ENCODE measurements at regions not wholly inside any gene's neighbourhood (a gene's known extent, or its start where the extent isn't known, plus 50 kb on each side); places are given as distances from the start of the nearest gene placed in this dataset.

DNA sequence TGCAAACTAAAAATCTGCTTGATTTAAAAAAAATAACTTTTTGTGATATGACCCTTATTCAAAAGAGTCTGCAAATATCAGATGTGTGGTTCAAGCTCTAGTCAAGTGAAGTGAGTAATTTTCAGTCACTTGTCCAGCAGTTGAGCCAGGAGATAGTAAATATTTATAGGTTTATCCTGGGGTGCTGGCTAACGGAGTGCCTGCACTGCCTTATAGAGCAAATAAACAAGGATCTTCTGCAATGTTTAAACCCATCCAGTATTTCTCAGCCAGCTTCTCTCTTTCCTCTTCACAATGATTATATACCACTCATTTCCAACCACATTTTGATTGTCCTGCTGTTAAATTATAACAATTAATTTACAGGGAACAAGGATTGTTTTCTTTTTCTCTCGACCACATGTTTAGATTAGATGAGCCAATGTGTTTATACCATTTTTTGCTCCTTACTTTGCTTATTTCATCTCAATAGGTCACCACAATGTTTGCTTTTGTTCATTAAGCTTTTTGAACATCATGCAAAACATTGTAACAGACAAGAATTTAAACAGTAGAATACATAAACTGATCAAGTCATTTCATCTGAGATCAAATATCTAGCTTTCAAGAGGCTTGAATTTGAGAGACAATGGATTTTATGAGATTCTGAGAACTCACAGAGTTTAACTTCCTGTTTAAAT is 60.3 kb upstream of the GREM2 start:
- no peak for DNase-seq (ENCODE audit: low read depth)

GRCh38 chr1:240667351-240667750 is 55.4 kb upstream of the GREM2 start:
- DNase-seq (ENCODE audit: low read depth), result no peak

- DNase-seq (ENCODE audit: low read depth), result no peak
Observed at GRCh38 chr1:240666568-240667198, 54.7 kb upstream of the GREM2 start.

GRCh38 chr1:240663169-240663879 is 51.4 kb upstream of the GREM2 start:
- peak; percentile 62 for DNase-seq (ENCODE audit: low read depth)
